ENCODE measurements at regions not wholly inside any gene's neighbourhood (a gene's known extent, or its start where the extent isn't known, plus 50 kb on each side); places are given as distances from the start of the nearest gene placed in this dataset.

GRCh38 chrX:43581888-43582539 is 74.1 kb upstream of the MAOA start:
- DNase-seq (ENCODE audit: low spot score) = no peak

- no peak for DNase-seq (ENCODE audit: low spot score)
These were observed 73.6 kb upstream of the MAOA start for GRCh38 chrX:43582540-43582913.

GRCh38 chrX:43585922-43586321 is 70.2 kb upstream of the MAOA start:
- no peak for DNase-seq (ENCODE audit: low spot score)

GRCh38 chrX:43586830-43587229 is 69.3 kb upstream of the MAOA start:
- DNase-seq (ENCODE audit: low spot score) = no peak

GRCh38 chrX:43589735-43590134 is 66.4 kb upstream of the MAOA start:
- DNase-seq (ENCODE audit: low spot score) = no peak

- no peak for DNase-seq (ENCODE audit: low spot score)
These were observed 65.9 kb upstream of the MAOA start for GRCh38 chrX:43590150-43590549.

- DNase-seq (ENCODE audit: low spot score) = no peak
These were observed 63.5 kb upstream of the MAOA start for GRCh38 chrX:43592597-43592996.

GRCh38 chrX:43595931-43596330 is 60.2 kb upstream of the MAOA start:
- DNase-seq (ENCODE audit: low spot score) = no peak

GRCh38 chrX:43604753-43605152 is 51.3 kb upstream of the MAOA start:
- no peak for DNase-seq (ENCODE audit: low spot score)

- DNase-seq (ENCODE audit: low spot score) = no peak
These were observed 50.7 kb upstream of the MAOA start for GRCh38 chrX:43605351-43605750.
